Activated T-cell treated with anti-CD3 and anti-CD28 coated beads, Interleukin-2, amount 50 U/mL, for 4 hours (primary cell): ENCODE measurements at regions not wholly inside any gene's neighbourhood (a gene's known extent, or its start where the extent isn't known, plus 50 kb on each side); places are given as distances from the start of the nearest gene placed in this dataset.
"Not testable (repeated sequence)": the region's sequence is repeated elsewhere in the genome, so short reads cannot be mapped to it uniquely, and the experiment has no call there.

Experiments
- ATAC-seq, 2 donors: fragments of 200-7000 bp; cut with Tn5 transposase; one replicate each; pipeline ENCODE4 v1.10.0; 2021
- DNase-seq: peaks from one replicate; pipeline ENCODE4 v3.0.0-alpha.2; 2020
- H3K27me3 Mint-ChIP-seq: one replicate; pipeline ENCODE4 v1.8.0; 2021; ENCODE audit warnings: low read depth, mixed read lengths
- H3K36me3 Mint-ChIP-seq: one replicate; pipeline ENCODE4 v1.8.0; 2022; ENCODE audit warnings: mixed read lengths; ENCODE audit not compliant: insufficient read depth
- H3K4me1 Mint-ChIP-seq: one replicate; pipeline ENCODE4 v1.8.0; 2021; ENCODE audit warnings: low read depth, mixed read lengths
- H3K4me3 Mint-ChIP-seq: one replicate; pipeline ENCODE4 v1.8.0; 2021; ENCODE audit warnings: mild to moderate bottlenecking, moderate library complexity, mixed read lengths
- H3K9me3 Mint-ChIP-seq: one replicate; pipeline ENCODE4 v1.8.0; 2021; ENCODE audit warnings: mixed read lengths

DNA sequence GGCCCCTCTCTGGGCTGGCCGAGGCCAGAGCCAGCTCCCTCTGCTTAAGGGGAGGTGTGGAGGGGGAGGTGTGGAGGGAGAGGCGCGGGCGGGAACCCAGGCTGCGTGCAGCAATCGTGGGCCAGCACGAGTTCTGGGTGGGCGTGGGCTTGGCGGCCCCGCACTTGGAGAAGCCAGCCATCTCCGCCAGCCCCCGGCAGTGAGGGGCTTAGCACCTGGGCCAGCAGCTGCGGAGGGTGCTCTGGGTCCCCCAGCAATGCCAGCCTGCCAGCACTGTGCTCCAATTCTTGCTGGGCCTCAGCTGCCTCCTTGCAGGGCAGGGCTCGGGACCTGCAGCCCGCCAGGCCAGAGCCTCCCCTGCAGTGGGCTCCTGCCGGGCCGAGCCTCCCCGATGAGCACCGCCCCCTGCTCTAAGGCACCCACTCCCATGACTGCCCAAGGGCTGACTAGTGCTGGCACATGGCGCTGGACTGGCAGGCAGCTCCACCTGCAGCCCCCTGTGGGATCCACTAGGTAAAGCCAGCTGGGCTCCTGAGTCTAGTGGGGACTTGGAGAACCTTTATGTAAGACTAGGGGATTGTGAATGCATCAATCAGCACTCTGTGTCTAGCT is 96.7 kb upstream of the OR9G4 start:
- H3K36me3 Mint-ChIP-seq = no peaks in the 10 kb centered on the region
- H3K9me3 Mint-ChIP-seq = no peaks in the 10 kb centered on the region
- H3K4me3 Mint-ChIP-seq = no peak overlapping the region
- ATAC-seq (no peak), DNase-seq (no peak)
- peaks cover 3% of the 10 kb centered on the region for H3K4me1 Mint-ChIP-seq
- H3K27me3 Mint-ChIP-seq = no peaks in the 10 kb centered on the region

- DNase-seq = no peak
Measured at GRCh38 chr11:56843816-56844215, 95.3 kb upstream of the OR9G4 start.

GRCh38 chr11:56842814-56843794 is 94.6 kb upstream of the OR9G4 start:
- ATAC-seq = no peak
- H3K27me3 Mint-ChIP-seq = peaks cover 2% of the 10 kb centered on the region
- H3K4me1 Mint-ChIP-seq = peaks cover 3% of the 10 kb centered on the region
- no peaks in the 10 kb centered on the region for H3K36me3 Mint-ChIP-seq
- no peaks in the 10 kb centered on the region for H3K9me3 Mint-ChIP-seq
- DNase-seq = no peak
- H3K4me3 Mint-ChIP-seq = no peak overlapping the region

More at GRCh38 chr11:56843816-56844215, 95.3 kb upstream of the OR9G4 start:
- H3K27me3 Mint-ChIP-seq = no peaks in the 10 kb centered on the region
- no peak overlapping the region for H3K4me3 Mint-ChIP-seq
- H3K9me3 Mint-ChIP-seq = no peaks in the 10 kb centered on the region
- H3K4me1 Mint-ChIP-seq = peaks cover 3% of the 10 kb centered on the region
- H3K36me3 Mint-ChIP-seq = no peaks in the 10 kb centered on the region
- ATAC-seq = no peak

DNA sequence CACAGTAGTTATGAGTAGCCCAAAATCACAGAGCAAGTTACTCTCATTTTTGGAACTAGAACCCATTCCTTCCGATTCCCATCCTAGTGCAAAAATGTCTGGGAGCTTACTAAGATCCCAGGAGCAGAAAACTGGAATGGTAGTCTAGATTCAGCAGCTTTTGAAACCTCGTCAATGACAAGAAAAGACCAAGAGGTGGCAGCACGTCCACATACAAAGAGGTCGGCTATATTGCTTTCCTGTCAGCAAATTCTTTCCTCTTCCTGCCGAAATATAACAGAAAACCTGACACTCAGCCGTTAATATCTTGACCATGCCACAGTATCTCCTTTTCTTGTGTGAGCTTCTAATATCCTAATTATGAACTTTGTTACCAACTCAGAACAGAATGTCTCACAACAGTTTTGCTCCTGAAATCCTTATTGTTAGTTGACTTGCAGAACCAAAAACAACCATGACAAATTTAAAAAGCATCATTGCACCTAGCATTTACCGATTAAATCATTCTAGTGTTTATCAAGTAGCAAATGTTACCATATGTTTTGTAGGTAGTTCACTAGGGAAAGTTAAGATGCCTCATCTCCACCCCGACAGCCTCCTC is 92.8 kb upstream of the OR9G4 start:
- Mint-ChIP-seq H3K27me3 (peaks cover 3% of the 10 kb centered on the region), H3K9me3 (no peaks in the 10 kb centered on the region), H3K4me3 (no peak overlapping the region), H3K36me3 (no peaks in the 10 kb centered on the region), H3K4me1 (peaks cover 3% of the 10 kb centered on the region)
- DNase-seq = no peak
- no peak for ATAC-seq

GRCh38 chr11:56827357-56827756 is 78.9 kb upstream of the OR9G4 start:
- H3K4me3 Mint-ChIP-seq, H3K36me3 Mint-ChIP-seq, DNase-seq, ATAC-seq, H3K27me3 Mint-ChIP-seq, H3K4me1 Mint-ChIP-seq: not testable (repeated sequence)
- H3K9me3 Mint-ChIP-seq = peaks cover 12% of the 10 kb centered on the region

GRCh38 chr11:56819916-56820315 is 71.4 kb upstream of the OR9G4 start:
- Mint-ChIP-seq H3K9me3 (peaks cover 3% of the 10 kb centered on the region), H3K4me1 (no peaks in the 10 kb centered on the region), H3K36me3 (no peaks in the 10 kb centered on the region), H3K4me3 (no peak overlapping the region), H3K27me3 (no peaks in the 10 kb centered on the region)
- DNase-seq (no peak), ATAC-seq (no peak)

DNA sequence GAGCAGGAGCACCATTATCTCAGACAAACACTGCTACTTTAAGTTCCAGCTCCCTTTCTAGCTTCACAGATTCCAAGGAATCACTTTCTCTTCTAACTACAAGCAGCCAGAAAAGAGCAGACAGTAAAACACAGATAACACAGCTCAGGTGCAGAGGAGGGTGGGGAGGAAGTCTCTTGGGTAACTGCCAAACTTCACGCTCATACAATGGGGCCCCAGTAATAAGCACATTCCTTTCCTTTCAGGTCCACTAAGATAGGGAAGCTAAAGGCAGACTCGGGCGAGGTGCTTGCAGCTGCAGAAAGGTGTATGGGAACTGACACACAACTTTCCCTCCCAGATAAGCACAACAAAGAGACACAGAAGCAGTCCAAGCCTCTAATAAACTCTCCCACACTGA is 69.2 kb upstream of the OR9G4 start:
- no peak for ATAC-seq

GRCh38 chr11:56816259-56816658 is 67.8 kb upstream of the OR9G4 start:
- no peak for DNase-seq
- Mint-ChIP-seq H3K9me3 (peaks cover 3% of the 10 kb centered on the region), H3K4me3 (no peak overlapping the region), H3K36me3 (no peaks in the 10 kb centered on the region), H3K4me1 (no peaks in the 10 kb centered on the region), H3K27me3 (no peaks in the 10 kb centered on the region)
- no peak for ATAC-seq

More for the DNA sequence above, 69.2 kb upstream of the OR9G4 start:
- Mint-ChIP-seq H3K9me3 (peaks cover 3% of the 10 kb centered on the region), H3K4me3 (no peak overlapping the region), H3K27me3 (no peaks in the 10 kb centered on the region), H3K36me3 (no peaks in the 10 kb centered on the region), H3K4me1 (no peaks in the 10 kb centered on the region)
- DNase-seq = no peak

- DNase-seq (no peak), ATAC-seq (no peak)
- H3K27me3 Mint-ChIP-seq = no peaks in the 10 kb centered on the region
- H3K4me1 Mint-ChIP-seq = no peaks in the 10 kb centered on the region
- H3K9me3 Mint-ChIP-seq = peaks cover 9% of the 10 kb centered on the region
- no peaks in the 10 kb centered on the region for H3K36me3 Mint-ChIP-seq
- H3K4me3 Mint-ChIP-seq = no peak overlapping the region
Measured at GRCh38 chr11:56808326-56808725, 59.8 kb upstream of the OR9G4 start.

DNA sequence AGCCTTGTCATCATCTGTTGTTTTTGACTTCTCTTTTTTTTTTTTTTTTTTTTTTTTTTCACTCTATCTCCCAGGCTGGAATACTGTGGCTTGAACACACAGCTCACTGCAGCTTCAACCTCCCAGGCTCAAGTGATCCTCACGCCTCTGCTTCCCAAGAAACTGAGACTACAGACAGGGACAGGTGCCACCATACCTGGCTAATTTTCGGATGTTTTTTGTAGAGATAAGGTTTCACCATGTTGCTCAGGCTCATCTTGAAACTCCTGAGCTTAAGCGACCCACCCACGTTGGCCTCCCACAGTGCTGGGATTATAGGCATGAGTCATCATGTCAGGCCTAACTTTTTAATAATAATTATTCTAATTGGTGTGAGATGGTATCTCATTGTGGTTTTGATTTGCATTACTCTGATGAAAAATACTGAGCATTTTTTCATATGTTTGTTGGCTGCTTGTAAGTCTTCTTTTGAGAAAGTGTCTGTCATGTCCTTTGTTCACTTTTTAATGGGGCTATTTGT is 51.3 kb upstream of the OR9G4 start:
- Mint-ChIP-seq H3K36me3 (no peaks in the 10 kb centered on the region), H3K9me3 (no peaks in the 10 kb centered on the region), H3K4me1 (no peaks in the 10 kb centered on the region), H3K4me3 (no peak overlapping the region), H3K27me3 (no peaks in the 10 kb centered on the region)
- ATAC-seq = no peak
- no peak for DNase-seq
